ENCODE measurements at regions not wholly inside any gene's neighbourhood (a gene's known extent, or its start where the extent isn't known, plus 50 kb on each side); places are given as distances from the start of the nearest gene placed in this dataset.

DNA sequence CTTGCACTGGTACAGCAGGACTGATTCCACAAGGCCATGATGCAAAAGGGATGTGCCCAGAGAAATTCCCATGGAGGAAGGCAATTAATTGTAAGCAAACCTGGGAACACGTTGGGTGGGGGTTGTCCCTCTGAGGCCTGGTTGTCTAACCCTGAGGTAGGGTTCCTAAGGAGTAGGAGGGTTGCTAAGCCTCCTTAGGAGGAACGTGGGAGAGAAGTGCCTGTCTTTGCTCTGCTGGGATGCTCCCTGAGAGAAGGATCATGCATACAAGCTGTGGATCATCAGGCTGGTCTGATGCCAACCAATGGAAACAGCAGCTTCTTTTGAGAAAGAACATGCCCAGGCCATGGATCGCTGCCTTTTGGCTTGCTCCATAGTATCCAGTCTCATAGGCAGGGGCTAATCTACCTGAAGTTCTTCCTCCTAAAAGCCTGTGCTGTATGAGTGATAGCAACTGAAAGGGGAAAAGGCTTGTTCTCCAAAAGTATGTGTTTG lies 203.7 kb upstream of the NPVF start:
- TF ChIP-seq, protein P1, sequence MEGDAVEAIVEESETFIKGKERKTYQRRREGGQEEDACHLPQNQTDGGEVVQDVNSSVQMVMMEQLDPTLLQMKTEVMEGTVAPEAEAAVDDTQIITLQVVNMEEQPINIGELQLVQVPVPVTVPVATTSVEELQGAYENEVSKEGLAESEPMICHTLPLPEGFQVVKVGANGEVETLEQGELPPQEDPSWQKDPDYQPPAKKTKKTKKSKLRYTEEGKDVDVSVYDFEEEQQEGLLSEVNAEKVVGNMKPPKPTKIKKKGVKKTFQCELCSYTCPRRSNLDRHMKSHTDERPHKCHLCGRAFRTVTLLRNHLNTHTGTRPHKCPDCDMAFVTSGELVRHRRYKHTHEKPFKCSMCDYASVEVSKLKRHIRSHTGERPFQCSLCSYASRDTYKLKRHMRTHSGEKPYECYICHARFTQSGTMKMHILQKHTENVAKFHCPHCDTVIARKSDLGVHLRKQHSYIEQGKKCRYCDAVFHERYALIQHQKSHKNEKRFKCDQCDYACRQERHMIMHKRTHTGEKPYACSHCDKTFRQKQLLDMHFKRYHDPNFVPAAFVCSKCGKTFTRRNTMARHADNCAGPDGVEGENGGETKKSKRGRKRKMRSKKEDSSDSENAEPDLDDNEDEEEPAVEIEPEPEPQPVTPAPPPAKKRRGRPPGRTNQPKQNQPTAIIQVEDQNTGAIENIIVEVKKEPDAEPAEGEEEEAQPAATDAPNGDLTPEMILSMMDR (IDR thresholded peaks at IDR 0.05; ENCODE audit: insufficient read depth, low read depth, low read length), result no peak
- TF ChIP-seq EZH2 (IDR thresholded peaks at IDR 0.05; ENCODE audit: insufficient read depth, low read length), result no peak

All from astrocyte (in vitro differentiated cells and primary cell).